ENCODE measurements at regions not wholly inside any gene's neighbourhood (a gene's known extent, or its start where the extent isn't known, plus 50 kb on each side); places are given as distances from the start of the nearest gene placed in this dataset.

DNA sequence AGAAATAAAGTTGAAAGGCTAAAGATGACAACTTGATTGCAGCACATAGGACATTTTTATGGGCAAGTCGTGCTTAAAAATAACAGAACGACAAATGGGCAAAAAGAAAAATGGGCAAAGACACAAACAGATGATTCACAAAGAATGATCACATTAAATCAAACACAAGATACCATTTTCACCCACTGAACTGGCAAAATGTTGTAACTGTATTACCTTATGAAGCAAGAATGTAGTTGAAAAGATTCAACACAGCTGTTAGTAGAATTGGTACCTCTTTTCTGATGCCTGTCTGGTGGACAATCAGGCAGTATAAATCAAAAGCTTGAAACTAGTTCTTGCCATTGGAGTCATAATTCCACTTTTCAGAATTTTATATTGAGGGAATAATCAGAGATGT is 81.0 kb upstream of the PALM2AKAP2 start:
- TF ChIP-seq, protein P1, sequence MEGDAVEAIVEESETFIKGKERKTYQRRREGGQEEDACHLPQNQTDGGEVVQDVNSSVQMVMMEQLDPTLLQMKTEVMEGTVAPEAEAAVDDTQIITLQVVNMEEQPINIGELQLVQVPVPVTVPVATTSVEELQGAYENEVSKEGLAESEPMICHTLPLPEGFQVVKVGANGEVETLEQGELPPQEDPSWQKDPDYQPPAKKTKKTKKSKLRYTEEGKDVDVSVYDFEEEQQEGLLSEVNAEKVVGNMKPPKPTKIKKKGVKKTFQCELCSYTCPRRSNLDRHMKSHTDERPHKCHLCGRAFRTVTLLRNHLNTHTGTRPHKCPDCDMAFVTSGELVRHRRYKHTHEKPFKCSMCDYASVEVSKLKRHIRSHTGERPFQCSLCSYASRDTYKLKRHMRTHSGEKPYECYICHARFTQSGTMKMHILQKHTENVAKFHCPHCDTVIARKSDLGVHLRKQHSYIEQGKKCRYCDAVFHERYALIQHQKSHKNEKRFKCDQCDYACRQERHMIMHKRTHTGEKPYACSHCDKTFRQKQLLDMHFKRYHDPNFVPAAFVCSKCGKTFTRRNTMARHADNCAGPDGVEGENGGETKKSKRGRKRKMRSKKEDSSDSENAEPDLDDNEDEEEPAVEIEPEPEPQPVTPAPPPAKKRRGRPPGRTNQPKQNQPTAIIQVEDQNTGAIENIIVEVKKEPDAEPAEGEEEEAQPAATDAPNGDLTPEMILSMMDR (IDR thresholded peaks at IDR 0.05), result no peak
- no peak for TF ChIP-seq EP300 (IDR thresholded peaks at IDR 0.05)
